ENCODE measurements at regions not wholly inside any gene's neighbourhood (a gene's known extent, or its start where the extent isn't known, plus 50 kb on each side); places are given as distances from the start of the nearest gene placed in this dataset.

DNA sequence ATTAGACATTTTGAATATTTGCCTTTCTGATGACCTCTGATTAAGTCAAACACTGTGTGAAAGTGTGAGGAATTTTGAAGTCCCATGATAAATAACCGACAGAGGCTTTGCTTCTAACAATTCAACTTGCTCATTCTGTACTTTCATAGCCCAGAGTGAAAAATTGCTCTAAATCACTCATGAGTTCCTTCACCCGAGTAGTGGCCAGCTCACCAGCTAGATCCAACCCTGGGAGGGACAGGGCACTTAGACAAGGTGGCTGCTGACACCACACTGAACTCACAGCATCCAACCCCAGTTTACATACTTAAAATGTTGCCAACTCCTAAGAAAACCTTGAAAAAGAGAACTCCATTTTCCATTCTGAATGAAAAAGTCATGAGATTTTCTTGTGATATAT lies 80.0 kb upstream of the LYZL1 start:
- TF ChIP-seq EGR1 (IDR thresholded peaks at IDR 0.05; ENCODE audit: low read depth): no peak
- TF ChIP-seq TCF7L2 (IDR thresholded peaks at IDR 0.05; ENCODE audit: borderline replicate concordance, extremely low read depth, insufficient read depth, insufficient read length): no peak
- TF ChIP-seq, protein P1, sequence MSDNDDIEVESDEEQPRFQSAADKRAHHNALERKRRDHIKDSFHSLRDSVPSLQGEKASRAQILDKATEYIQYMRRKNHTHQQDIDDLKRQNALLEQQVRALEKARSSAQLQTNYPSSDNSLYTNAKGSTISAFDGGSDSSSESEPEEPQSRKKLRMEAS (IDR thresholded peaks at IDR 0.05): no peak
- BruUV-seq (replicated peaks): no TSS peak
- H3K9ac ChIP-seq (ENCODE audit: low read length): no peak overlapping the region
- no peaks in the 10 kb centered on the region for H3K36me3 ChIP-seq (ENCODE audit: control insufficient read depth in 1 of 2, insufficient read depth in 2 of 2, low read length in 2 of 2)
- H3K9me3 ChIP-seq (ENCODE audit: control insufficient read depth in 1 of 2, insufficient read depth in 1 of 2, low read depth in 1 of 2, low read length in 2 of 2): no peaks in the 10 kb centered on the region
- H3K4me3 ChIP-seq (replicated peaks in 1 of 2; ENCODE audit: low read depth in 1 of 2, low read length in 2 of 2): no peak overlapping the region
- CTCF ChIA-PET: no interaction called here
- intact Hi-C loops (cut with micrococcal nuclease): no loop called here
- H3K9me2 ChIP-seq (ENCODE audit: insufficient read depth): no peaks in the 10 kb centered on the region
- no peak overlapping the region for H2AFZ ChIP-seq (ENCODE audit: low read depth, low read length, poor library complexity, severe bottlenecking)
- H3K79me2 ChIP-seq (ENCODE audit: insufficient read depth, low read length): no peaks in the 10 kb centered on the region
- no peaks in the 10 kb centered on the region for H3K27me3 ChIP-seq (ENCODE audit: insufficient read depth, low read length)
- no peak overlapping the region for H3K4me2 ChIP-seq (ENCODE audit: low read length)
- no peaks in the 10 kb centered on the region for H3K4me1 ChIP-seq (ENCODE audit: control insufficient read depth in 1 of 2, insufficient read depth in 2 of 2, low read length in 2 of 2)
- POLR2A ChIA-PET: no interaction called here
- DNase-seq (ENCODE audit: low read depth, low spot score) (no peak), ATAC-seq (no peak)
- H3K27ac ChIP-seq (ENCODE audit: low read depth, low read length): no peak overlapping the region
- RAD21 ChIA-PET (ENCODE audit: low non-redundant PET in 1 of 2, low total read pairs in 2 of 2, uncharacterized antibody in 2 of 2, unreplicated experiment in 2 of 2): no interaction called here
- no peaks in the 10 kb centered on the region for H4K20me1 ChIP-seq (ENCODE audit: insufficient read depth)

DNA sequence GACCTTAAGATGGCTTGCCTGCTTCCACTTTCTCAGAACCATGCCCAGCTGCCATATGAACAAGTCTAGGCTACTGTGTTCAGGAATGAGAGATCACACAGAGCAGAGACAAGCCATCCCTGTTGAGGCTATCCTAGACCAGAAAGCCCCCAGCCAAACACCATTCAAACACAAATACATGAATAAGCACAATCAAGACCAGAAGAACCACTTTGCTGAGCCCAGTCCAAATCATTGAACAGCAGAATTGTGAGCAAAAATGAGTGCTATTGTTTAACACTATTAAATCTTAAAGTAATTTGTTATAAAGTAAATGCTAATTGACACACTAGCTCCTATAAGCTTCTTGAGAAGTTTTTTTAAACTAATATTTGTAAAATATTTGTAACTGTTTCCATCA lies 79.0 kb upstream of the LYZL1 start:
- Histone ChIP-seq H2AFZ (ENCODE audit: low read depth, low read length, poor library complexity, severe bottlenecking) (no peak overlapping the region), H3K4me3 (replicated peaks in 1 of 2; ENCODE audit: low read depth in 1 of 2, low read length in 2 of 2) (no peak overlapping the region), H3K36me3 (ENCODE audit: control insufficient read depth in 1 of 2, insufficient read depth in 2 of 2, low read length in 2 of 2) (no peaks in the 10 kb centered on the region), H3K79me2 (ENCODE audit: insufficient read depth, low read length) (no peaks in the 10 kb centered on the region), H3K9me3 (ENCODE audit: control insufficient read depth in 1 of 2, insufficient read depth in 1 of 2, low read depth in 1 of 2, low read length in 2 of 2) (no peaks in the 10 kb centered on the region), H3K4me1 (ENCODE audit: control insufficient read depth in 1 of 2, insufficient read depth in 2 of 2, low read length in 2 of 2) (no peaks in the 10 kb centered on the region), H4K20me1 (ENCODE audit: insufficient read depth) (no peaks in the 10 kb centered on the region), H3K27ac (ENCODE audit: low read depth, low read length) (no peak overlapping the region), H3K4me2 (ENCODE audit: low read length) (no peak overlapping the region), H3K27me3 (ENCODE audit: insufficient read depth, low read length) (no peaks in the 10 kb centered on the region), H3K9ac (ENCODE audit: low read length) (no peak overlapping the region), H3K9me2 (ENCODE audit: insufficient read depth) (no peaks in the 10 kb centered on the region)
- POLR2A ChIA-PET: no interaction called here
- RAD21 ChIA-PET (ENCODE audit: low non-redundant PET in 1 of 2, low total read pairs in 2 of 2, uncharacterized antibody in 2 of 2, unreplicated experiment in 2 of 2): no interaction called here
- CTCF ChIA-PET: interaction anchor here (1.0 kb wide), 1 partner anchor 33 kb away, joined by 3 read pairs; no protein-coding TSS in a partner anchor
- DNase-seq (ENCODE audit: low read depth, low spot score) (no peak), ATAC-seq (no peak)
- TF ChIP-seq, protein P2, sequence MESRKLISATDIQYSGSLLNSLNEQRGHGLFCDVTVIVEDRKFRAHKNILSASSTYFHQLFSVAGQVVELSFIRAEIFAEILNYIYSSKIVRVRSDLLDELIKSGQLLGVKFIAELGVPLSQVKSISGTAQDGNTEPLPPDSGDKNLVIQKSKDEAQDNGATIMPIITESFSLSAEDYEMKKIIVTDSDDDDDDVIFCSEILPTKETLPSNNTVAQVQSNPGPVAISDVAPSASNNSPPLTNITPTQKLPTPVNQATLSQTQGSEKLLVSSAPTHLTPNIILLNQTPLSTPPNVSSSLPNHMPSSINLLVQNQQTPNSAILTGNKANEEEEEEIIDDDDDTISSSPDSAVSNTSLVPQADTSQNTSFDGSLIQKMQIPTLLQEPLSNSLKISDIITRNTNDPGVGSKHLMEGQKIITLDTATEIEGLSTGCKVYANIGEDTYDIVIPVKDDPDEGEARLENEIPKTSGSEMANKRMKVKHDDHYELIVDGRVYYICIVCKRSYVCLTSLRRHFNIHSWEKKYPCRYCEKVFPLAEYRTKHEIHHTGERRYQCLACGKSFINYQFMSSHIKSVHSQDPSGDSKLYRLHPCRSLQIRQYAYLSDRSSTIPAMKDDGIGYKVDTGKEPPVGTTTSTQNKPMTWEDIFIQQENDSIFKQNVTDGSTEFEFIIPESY (IDR thresholded peaks at IDR 0.05; ENCODE audit: extremely low read depth, insufficient replicate concordance, low read length): no peak
- TF ChIP-seq ZNF274 (IDR thresholded peaks at IDR 0.05; ENCODE audit: low read depth, low read length) (no peak), ELF1 (IDR thresholded peaks at IDR 0.05; ENCODE audit: borderline replicate concordance, low read depth) (no peak), FOSL1 (IDR thresholded peaks at IDR 0.05; ENCODE audit: low read depth) (no peak), CBX3 (IDR thresholded peaks at IDR 0.05; ENCODE audit: low read depth) (no peak), CEBPB (IDR thresholded peaks at IDR 0.05; ENCODE audit: low read depth) (no peak), EZH2 (IDR thresholded peaks at IDR 0.05) (no peak), POLR2AphosphoS5 (IDR thresholded peaks at IDR 0.05; ENCODE audit: low read depth, low read length) (no peak), RAD21 (IDR thresholded peaks at IDR 0.05; ENCODE audit: low read depth) (no peak), ZFX (IDR thresholded peaks at IDR 0.05) (no peak), EZH2phosphoT487 (IDR thresholded peaks at IDR 0.05; ENCODE audit: borderline replicate concordance) (no peak), POLR2A (IDR thresholded peaks at IDR 0.05; ENCODE audit: borderline replicate concordance, extremely low read depth, insufficient read depth, insufficient read length) (no peak)
- TF ChIP-seq, protein P3, sequence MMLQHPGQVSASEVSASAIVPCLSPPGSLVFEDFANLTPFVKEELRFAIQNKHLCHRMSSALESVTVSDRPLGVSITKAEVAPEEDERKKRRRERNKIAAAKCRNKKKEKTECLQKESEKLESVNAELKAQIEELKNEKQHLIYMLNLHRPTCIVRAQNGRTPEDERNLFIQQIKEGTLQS (IDR thresholded peaks at IDR 0.05): no peak
- intact Hi-C loops (cut with micrococcal nuclease): no loop called here
- BruUV-seq (replicated peaks): no TSS peak

Data from HCT116 (cell line).